ENCODE measurements at regions not wholly inside any gene's neighbourhood (a gene's known extent, or its start where the extent isn't known, plus 50 kb on each side); places are given as distances from the start of the nearest gene placed in this dataset.
"Not testable (repeated sequence)": the region's sequence is repeated elsewhere in the genome, so short reads cannot be mapped to it uniquely, and the experiment has no call there.

- intact Hi-C loops (cut with DNase I): no loop called here
- DNase-seq (ENCODE audit: missing footprints) (no peak), ATAC-seq (no peak)
Observed at GRCh38 chr21:23977971-23978370, 1629.3 kb downstream of the MRPL39 start.

GRCh38 chr21:23968722-23969647 is 1638.3 kb downstream of the MRPL39 start:
- ATAC-seq: no peak
- intact Hi-C loops (cut with DNase I): no loop called here
- DNase-seq (ENCODE audit: missing footprints): no peak

GRCh38 chr21:23968008-23968407 is 1639.3 kb downstream of the MRPL39 start:
- intact Hi-C loops (cut with DNase I): no loop called here
- ATAC-seq (no peak), DNase-seq (ENCODE audit: missing footprints) (no peak)

- ATAC-seq: no peak
- intact Hi-C loops (cut with DNase I): no loop called here
- no peak for DNase-seq (ENCODE audit: missing footprints)
Observed at GRCh38 chr21:23963454-23963853, 1643.8 kb downstream of the MRPL39 start.

- DNase-seq (ENCODE audit: missing footprints) (no peak), ATAC-seq (no peak)
- intact Hi-C loops (cut with DNase I): no loop called here
Observed at GRCh38 chr21:23960769-23961168, 1646.5 kb downstream of the MRPL39 start.

GRCh38 chr21:23955135-23955843 is 1652.0 kb downstream of the MRPL39 start:
- no peak for DNase-seq (ENCODE audit: missing footprints)
- intact Hi-C loops (cut with DNase I): no loop called here
- no peak for ATAC-seq

GRCh38 chr21:23952269-23952668 is 1655.0 kb downstream of the MRPL39 start:
- no peak for ATAC-seq
- intact Hi-C loops (cut with DNase I): no loop called here
- DNase-seq (ENCODE audit: missing footprints): no peak

GRCh38 chr21:23951251-23951650 is 1656.0 kb downstream of the MRPL39 start:
- intact Hi-C loops (cut with DNase I): no loop called here
- DNase-seq (ENCODE audit: missing footprints): no peak
- no peak for ATAC-seq

- intact Hi-C loops (cut with DNase I): no loop called here
- DNase-seq (ENCODE audit: missing footprints) (no peak), ATAC-seq (no peak)
Observed at GRCh38 chr21:23950344-23950743, 1656.9 kb downstream of the MRPL39 start.

GRCh38 chr21:23949493-23949892 is 1657.8 kb downstream of the MRPL39 start:
- intact Hi-C loops (cut with DNase I): no loop called here
- DNase-seq (ENCODE audit: missing footprints) (no peak), ATAC-seq (no peak)

GRCh38 chr21:23939369-23940065 is 1667.8 kb downstream of the MRPL39 start:
- DNase-seq (ENCODE audit: missing footprints) (no peak), ATAC-seq (no peak)
- intact Hi-C loops (cut with DNase I): no loop called here

GRCh38 chr21:23936991-23937390 is 1670.3 kb downstream of the MRPL39 start:
- intact Hi-C loops (cut with DNase I): no loop called here
- ATAC-seq (no peak), DNase-seq (ENCODE audit: missing footprints) (no peak)

GRCh38 chr21:23936224-23936623 is 1671.1 kb downstream of the MRPL39 start:
- ATAC-seq (no peak), DNase-seq (ENCODE audit: missing footprints) (no peak)
- intact Hi-C loops (cut with DNase I): no loop called here

- DNase-seq (ENCODE audit: missing footprints) (no peak), ATAC-seq (no peak)
- intact Hi-C loops (cut with DNase I): no loop called here
Observed at GRCh38 chr21:23930565-23930964, 1676.7 kb downstream of the MRPL39 start.

- ATAC-seq; intact Hi-C loops (cut with DNase I); DNase-seq (ENCODE audit: missing footprints): not testable (repeated sequence)
Observed at GRCh38 chr21:23926430-23926829, 1680.9 kb downstream of the MRPL39 start.

GRCh38 chr21:23921670-23922418 is 1685.4 kb downstream of the MRPL39 start:
- intact Hi-C loops (cut with DNase I): no loop called here
- DNase-seq (ENCODE audit: missing footprints): no peak
- ATAC-seq: no peak

GRCh38 chr21:23900727-23901126 is 1706.6 kb downstream of the MRPL39 start:
- DNase-seq (ENCODE audit: missing footprints) (no peak), ATAC-seq (no peak)
- intact Hi-C loops (cut with DNase I): no loop called here

GRCh38 chr21:23899561-23899960 is 1707.7 kb downstream of the MRPL39 start:
- intact Hi-C loops (cut with DNase I): no loop called here
- ATAC-seq: no peak
- no peak for DNase-seq (ENCODE audit: missing footprints)

- ATAC-seq (no peak), DNase-seq (ENCODE audit: missing footprints) (no peak)
- intact Hi-C loops (cut with DNase I): no loop called here
Observed at GRCh38 chr21:23890652-23891051, 1716.6 kb downstream of the MRPL39 start.

Measured in Right ventricle myocardium inferior (tissue), 1 donor.